Cardiac muscle cell (in vitro differentiated cells and primary cell): ENCODE measurements at regions not wholly inside any gene's neighbourhood (a gene's known extent, or its start where the extent isn't known, plus 50 kb on each side); places are given as distances from the start of the nearest gene placed in this dataset.

ENCODE experiments used
- DNase-seq, 2 donors: peaks; one replicate each; pipeline versions ENCODE4 v3.0.0 to v3.0.0-alpha.2; 2010 to 2017; ENCODE audit warnings: low read depth in 1 of 2, low spot score in 1 of 2
- H3K27ac ChIP-seq: fragments of 200-600 bp; sonication (generic); 2 replicates; pipeline ENCODE4 v1.5.1; 2016
- H3K27me3 ChIP-seq: fragments of 200-600 bp; sonication (generic); 2 replicates; pipeline ENCODE4 v1.6.0; 2016; ENCODE audit warnings: control low read depth
- H3K36me3 ChIP-seq: fragments of 200-600 bp; sonication (generic); 2 replicates; pipeline ENCODE4 v1.5.1; 2016; ENCODE audit warnings: control low read depth
- H3K4me1 ChIP-seq: fragments of 200-600 bp; sonication (generic); 2 replicates; pipeline ENCODE4 v1.8.1; 2017; ENCODE audit warnings: low read depth, mild to moderate bottlenecking, mixed run types
- H3K4me3 ChIP-seq: fragments of 200-600 bp; sonication (generic); 2 replicates; pipeline ENCODE4 v1.5.1; 2016; ENCODE audit warnings: mild to moderate bottlenecking
- H3K9me3 ChIP-seq: fragments of 200-600 bp; sonication (generic); 2 replicates; pipeline ENCODE4 v1.5.1; 2017; ENCODE audit warnings: low read depth, mild to moderate bottlenecking, control low read depth
- TF ChIP-seq, protein P1 (sequence below): IDR thresholded peaks from 2 replicates; pipeline ENCODE4 v1.5.1; 2012; ENCODE audit warnings: low read depth, mild to moderate bottlenecking, low read length

DNA sequence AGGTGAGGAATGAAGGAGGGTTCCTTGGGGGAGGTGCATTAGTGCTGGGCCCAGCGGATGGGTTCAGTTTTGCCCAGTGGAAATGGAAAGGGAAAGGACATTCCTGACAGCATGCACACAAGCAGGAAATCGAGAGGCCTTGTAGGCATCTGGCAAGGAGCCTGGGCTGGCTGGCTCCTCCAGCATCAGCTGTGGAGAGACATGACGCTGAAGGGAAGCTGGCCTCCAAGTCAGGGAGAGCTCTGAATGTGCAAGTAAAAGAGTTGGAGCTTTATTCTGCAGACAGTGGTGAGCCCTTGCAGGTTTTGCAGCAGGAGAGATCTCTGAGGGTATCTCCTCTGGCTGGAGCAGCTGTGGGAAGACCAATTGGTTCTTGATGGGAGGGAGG is 154.3 kb downstream of the MRPL14 start:
- Histone ChIP-seq H3K4me1 (no peaks in the 10 kb centered on the region), H3K9me3 (no peaks in the 10 kb centered on the region), H3K27me3 (no peaks in the 10 kb centered on the region), H3K4me3 (no peak overlapping the region), H3K36me3 (no peaks in the 10 kb centered on the region), H3K27ac (no peak overlapping the region)
- peak in 1 of 2 donors; percentile 96 for DNase-seq
- TF ChIP-seq, protein P1, sequence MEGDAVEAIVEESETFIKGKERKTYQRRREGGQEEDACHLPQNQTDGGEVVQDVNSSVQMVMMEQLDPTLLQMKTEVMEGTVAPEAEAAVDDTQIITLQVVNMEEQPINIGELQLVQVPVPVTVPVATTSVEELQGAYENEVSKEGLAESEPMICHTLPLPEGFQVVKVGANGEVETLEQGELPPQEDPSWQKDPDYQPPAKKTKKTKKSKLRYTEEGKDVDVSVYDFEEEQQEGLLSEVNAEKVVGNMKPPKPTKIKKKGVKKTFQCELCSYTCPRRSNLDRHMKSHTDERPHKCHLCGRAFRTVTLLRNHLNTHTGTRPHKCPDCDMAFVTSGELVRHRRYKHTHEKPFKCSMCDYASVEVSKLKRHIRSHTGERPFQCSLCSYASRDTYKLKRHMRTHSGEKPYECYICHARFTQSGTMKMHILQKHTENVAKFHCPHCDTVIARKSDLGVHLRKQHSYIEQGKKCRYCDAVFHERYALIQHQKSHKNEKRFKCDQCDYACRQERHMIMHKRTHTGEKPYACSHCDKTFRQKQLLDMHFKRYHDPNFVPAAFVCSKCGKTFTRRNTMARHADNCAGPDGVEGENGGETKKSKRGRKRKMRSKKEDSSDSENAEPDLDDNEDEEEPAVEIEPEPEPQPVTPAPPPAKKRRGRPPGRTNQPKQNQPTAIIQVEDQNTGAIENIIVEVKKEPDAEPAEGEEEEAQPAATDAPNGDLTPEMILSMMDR = no peak

DNA sequence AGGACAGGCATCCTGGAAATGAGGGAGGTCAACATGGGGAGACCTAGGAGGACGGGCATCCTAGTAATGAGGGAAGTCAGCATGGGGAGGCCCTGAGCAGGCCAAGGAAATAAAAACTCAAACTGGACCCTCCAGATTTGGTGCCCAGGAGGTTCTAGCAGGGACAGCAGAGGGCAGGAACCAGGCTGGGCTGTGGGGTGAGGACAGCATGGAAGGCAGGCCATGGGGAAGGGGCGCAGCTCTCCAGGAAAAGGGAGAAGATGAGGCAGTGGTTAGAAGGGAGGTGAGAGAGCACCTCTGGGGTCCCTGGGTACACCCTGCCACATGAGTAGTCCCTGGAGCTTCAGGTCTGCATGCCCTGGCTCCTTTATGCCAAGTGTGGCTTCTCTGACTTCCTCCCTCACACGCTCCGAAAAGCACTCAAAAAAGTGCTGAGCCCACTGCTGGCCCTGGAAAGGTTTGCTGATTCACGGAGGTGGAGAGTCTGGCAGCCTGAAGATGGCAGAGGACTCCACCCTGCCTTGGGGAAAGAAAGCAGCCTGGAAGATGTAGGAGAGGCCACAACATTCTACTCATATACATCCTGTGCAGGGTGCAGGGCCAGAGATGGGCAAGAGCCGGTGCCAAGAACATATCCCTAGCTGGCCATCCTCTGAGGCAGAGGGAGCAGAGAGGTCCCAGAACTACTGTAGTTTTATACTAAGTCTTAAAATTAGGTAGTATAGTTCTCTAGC is 154.9 kb downstream of the MRPL14 start:
- Histone ChIP-seq H3K27me3 (no peaks in the 10 kb centered on the region), H3K27ac (no peak overlapping the region), H3K36me3 (no peaks in the 10 kb centered on the region), H3K4me1 (no peaks in the 10 kb centered on the region), H3K9me3 (no peaks in the 10 kb centered on the region), H3K4me3 (no peak overlapping the region)
- TF ChIP-seq, protein P1 = no peak
- no peak for DNase-seq

DNA sequence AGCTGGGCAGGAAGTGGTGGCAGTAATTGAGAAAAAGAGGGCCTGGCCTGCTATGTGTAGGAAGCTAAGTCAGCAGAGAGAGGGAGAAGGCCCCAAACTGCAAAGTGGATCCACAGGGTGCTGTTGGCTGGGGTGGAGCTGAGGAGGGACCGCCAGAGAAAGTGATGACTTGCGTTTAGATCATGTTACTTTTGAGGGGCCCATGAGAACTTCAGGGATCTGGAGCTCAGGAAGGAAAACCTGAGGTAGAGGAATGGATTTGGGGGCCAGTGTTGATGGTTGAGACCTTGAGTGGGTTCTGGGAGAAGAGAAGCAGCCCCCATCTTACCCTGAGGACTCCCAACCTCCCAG is 155.5 kb downstream of the MRPL14 start:
- Histone ChIP-seq H3K36me3 (no peaks in the 10 kb centered on the region), H3K27me3 (no peaks in the 10 kb centered on the region), H3K9me3 (no peaks in the 10 kb centered on the region), H3K4me3 (no peak overlapping the region), H3K27ac (no peak overlapping the region), H3K4me1 (no peaks in the 10 kb centered on the region)
- no peak for DNase-seq
- TF ChIP-seq, protein P1 = no peak

DNA sequence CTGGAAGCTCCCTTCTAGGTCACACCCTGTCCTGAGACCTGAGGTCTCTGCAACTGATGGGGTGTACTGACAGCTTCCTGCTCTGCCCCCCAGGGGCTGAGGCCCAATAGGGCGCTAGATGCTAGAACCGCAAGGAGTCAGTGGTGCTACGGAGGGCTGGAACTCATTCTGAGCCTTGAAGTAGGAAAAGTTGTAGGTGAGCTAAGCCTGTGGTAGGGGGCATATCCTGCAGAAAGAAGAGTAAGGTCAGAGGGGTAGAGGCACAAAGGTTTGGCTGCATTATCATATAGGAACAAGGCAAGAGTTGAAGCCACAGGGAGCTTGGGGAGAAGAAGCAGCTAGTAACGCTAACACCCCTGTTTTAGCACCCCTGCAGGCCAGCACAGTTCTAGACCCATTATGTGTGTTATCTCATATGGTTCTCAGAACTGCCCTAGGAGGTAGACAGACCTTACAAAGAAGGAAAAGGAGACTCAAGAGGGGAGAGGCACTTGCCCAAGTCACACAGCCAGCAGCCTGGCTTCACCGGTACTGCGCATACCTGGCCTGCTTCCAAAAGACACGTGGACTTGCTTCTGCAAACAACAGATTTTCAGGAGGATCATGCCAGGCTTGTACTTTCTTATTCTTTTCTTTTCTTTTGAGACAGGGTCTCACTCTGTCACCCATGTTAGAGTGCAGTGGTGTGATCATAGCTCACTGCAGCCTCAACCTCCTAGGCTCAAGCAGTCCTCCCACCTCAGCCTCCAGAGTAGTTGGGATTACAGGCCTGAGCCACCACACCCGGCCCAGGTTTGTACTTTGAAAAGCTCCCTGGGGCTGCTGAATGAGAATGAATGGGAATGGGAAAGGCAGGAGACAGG is 156.1 kb downstream of the MRPL14 start:
- Histone ChIP-seq H3K27me3 (no peaks in the 10 kb centered on the region), H3K36me3 (no peaks in the 10 kb centered on the region), H3K4me1 (no peaks in the 10 kb centered on the region), H3K27ac (no peak overlapping the region), H3K4me3 (no peak overlapping the region), H3K9me3 (no peaks in the 10 kb centered on the region)
- TF ChIP-seq, protein P1 = no peak
- DNase-seq = no peak

DNA sequence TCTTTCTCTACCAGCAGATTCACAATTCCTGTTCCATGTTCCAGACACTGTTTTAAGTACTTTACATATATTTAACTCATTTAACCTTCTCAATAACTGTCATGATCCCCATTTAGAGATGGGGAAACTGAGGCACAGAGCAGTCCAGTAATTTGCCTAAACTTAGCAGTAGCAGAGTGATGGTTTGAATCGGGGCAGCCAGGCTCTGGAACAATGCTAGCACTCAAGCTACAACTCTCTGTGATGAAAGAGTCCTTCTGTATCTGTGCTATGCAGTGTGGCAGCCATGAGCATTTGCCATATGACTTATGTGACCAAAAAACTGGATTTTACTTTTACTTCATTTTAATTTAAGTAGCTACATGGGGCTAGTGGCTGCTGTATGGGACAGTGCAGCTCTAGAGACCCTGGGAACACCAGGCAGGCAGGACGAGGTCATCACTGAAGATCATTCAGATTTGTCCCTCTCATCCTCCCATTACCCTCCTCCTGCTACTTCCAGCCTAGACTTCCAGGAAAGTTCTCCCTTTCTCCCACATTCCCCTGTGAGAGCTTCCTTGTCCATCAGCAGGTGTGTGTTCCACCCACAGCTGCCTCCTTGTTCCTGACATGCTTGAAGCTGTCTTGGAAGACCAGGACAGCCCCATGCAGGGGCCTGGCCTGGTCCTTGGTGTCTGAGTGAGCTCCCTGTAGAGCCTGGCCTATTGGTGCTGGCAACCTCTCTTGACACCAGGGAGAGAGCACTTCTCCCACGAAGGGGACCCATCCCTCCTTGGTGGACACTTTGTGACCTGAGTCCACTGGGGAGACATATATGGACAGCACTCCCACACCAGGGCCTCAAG is 157.0 kb downstream of the MRPL14 start:
- no peaks in the 10 kb centered on the region for H3K9me3 ChIP-seq
- H3K4me3 ChIP-seq = no peak overlapping the region
- TF ChIP-seq, protein P1 = no peak
- H3K27me3 ChIP-seq = no peaks in the 10 kb centered on the region
- no peaks in the 10 kb centered on the region for H3K36me3 ChIP-seq
- no peaks in the 10 kb centered on the region for H3K4me1 ChIP-seq
- H3K27ac ChIP-seq = no peak overlapping the region
- no peak for DNase-seq
